GM06990 (cell line): ENCODE measurements at regions not wholly inside any gene's neighbourhood (a gene's known extent, or its start where the extent isn't known, plus 50 kb on each side); places are given as distances from the start of the nearest gene placed in this dataset.

Experiments used
- DNase-seq: peaks from one replicate; pipeline ENCODE4 v3.0.0-alpha.2; 2011; ENCODE audit not compliant: insufficient read length; ENCODE audit errors: extremely low read depth
- H3K27me3 ChIP-seq: replicated peaks from 2 replicates; pipeline ENCODE4 v1.6.0; 2011; ENCODE audit warnings: low read length; ENCODE audit not compliant: control insufficient read depth, insufficient read depth
- H3K36me3 ChIP-seq: 2 replicates; pipeline ENCODE4 v1.5.1; 2011; ENCODE audit warnings: low read length; ENCODE audit not compliant: control insufficient read depth, insufficient read depth
- H3K4me3 ChIP-seq: replicated peaks from 2 replicates; pipeline ENCODE4 v1.5.1; 2011; ENCODE audit warnings: low read depth, mild to moderate bottlenecking, control low read depth, low read length
- TF ChIP-seq, protein P1 (sequence below): IDR thresholded peaks from 2 replicates; pipeline ENCODE4 v1.5.1; 2011; ENCODE audit warnings: low read length, control low read depth, mild to moderate bottlenecking, inconsistent platforms; ENCODE audit not compliant: insufficient read depth, poor library complexity, severe bottlenecking

DNA sequence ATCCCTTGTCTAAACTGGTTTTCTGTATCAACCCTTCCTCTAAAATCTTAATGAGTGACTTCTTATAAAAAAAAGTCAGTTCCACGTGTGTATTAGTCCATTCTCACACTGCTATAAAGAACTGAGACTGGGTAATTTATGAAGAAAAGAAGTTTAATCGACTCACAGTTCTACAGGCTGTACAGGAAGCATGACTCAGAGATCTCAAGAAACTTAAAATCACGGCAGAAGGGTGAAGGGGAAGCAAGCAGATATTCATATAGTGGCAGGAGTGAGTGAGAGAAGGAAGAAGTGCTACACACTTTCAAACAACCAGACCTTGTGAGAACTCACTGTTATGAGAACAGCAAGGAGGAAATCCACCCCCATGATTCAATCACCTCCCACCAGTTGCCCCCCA lies 307.8 kb upstream of the ARRDC3 start:
- no peak for DNase-seq
- no peaks in the 10 kb centered on the region for H3K27me3 ChIP-seq
- TF ChIP-seq, protein P1, sequence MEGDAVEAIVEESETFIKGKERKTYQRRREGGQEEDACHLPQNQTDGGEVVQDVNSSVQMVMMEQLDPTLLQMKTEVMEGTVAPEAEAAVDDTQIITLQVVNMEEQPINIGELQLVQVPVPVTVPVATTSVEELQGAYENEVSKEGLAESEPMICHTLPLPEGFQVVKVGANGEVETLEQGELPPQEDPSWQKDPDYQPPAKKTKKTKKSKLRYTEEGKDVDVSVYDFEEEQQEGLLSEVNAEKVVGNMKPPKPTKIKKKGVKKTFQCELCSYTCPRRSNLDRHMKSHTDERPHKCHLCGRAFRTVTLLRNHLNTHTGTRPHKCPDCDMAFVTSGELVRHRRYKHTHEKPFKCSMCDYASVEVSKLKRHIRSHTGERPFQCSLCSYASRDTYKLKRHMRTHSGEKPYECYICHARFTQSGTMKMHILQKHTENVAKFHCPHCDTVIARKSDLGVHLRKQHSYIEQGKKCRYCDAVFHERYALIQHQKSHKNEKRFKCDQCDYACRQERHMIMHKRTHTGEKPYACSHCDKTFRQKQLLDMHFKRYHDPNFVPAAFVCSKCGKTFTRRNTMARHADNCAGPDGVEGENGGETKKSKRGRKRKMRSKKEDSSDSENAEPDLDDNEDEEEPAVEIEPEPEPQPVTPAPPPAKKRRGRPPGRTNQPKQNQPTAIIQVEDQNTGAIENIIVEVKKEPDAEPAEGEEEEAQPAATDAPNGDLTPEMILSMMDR, result no peak
- no peak overlapping the region for H3K4me3 ChIP-seq
- no peaks in the 10 kb centered on the region for H3K36me3 ChIP-seq

DNA sequence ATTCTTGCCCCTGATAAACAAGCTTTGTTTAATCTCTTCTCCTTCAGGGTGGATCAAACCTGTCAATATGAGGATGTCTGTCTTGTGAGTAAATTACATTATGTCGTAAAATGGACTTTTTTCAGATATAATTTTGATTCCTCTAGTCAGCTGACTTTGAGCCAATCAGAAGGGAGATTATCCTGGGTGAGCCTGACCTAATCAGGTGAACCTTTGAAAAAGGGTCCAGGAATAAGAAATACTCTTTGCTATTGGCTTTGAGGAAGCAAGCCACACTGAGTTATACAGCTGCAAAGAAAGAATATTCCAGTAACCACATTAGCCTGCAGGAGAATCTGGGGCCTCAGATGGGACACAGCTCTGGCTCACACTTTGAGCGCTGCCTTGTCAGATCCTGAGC lies 304.3 kb upstream of the ARRDC3 start:
- Histone ChIP-seq H3K27me3 (no peaks in the 10 kb centered on the region), H3K36me3 (no peaks in the 10 kb centered on the region), H3K4me3 (no peak overlapping the region)
- TF ChIP-seq, protein P1, result no peak
- no peak for DNase-seq

DNA sequence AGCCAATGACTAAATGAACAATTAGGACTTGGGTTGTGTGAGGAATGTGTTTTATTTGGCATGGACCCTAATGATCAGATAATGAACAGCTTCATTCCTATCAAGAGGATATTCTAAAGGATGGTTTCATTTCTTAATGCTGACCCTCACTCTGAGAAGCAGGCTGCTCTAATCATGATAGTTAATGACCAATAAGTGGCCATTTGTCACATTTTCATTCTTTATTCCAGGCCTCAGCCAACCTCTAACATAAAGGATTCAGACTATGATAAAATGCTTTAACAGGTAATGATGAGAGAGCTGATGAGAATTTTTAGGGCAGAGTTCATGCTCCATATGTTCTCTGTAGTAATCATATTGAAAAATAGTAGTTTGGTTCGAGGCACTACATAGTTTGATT lies 301.5 kb upstream of the ARRDC3 start:
- Histone ChIP-seq H3K36me3 (no peaks in the 10 kb centered on the region), H3K4me3 (no peak overlapping the region), H3K27me3 (no peaks in the 10 kb centered on the region)
- DNase-seq, result no peak
- TF ChIP-seq, protein P1, result no peak

DNA sequence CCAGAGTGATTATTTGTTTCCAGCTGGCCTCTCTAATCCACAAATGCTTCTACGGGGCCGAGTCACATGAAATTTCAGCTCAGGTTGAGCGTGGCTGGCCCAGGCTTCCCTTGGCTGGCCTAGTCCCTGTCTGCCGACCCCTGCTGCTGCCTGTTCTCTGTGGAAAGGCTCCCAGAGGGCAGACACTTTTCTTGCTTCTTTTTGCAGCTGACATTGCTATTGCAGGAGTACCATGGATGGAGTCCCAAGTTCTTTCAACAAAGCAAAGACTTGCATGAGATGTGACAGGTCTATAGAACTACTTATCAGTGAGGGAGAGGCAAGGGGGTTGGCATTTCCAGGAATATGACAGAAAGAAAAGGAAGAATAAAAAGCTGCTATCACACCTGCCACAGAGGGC lies 287.4 kb upstream of the ARRDC3 start:
- no peaks in the 10 kb centered on the region for H3K36me3 ChIP-seq
- H3K4me3 ChIP-seq, result no peak overlapping the region
- TF ChIP-seq, protein P1, result no peak
- H3K27me3 ChIP-seq, result no peaks in the 10 kb centered on the region
- no peak for DNase-seq

DNA sequence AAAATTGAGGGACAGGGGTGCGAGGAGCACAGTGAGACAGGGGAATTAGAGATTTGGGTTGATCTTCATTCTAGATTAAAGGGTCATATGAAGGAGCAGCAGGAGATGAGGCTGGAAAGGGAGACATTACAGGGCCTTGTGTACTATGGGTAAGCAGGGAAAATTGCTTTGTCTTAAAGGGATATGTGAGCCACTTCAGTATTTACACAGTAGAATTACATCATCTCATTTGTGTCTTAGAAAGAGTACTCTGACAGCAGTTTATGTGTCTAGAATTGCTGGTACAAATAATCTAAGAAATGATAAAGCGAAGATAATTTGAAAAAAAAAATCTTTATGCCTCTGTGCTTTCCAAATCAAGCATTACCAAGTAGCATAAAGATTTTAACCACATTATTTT lies 287.0 kb upstream of the ARRDC3 start:
- TF ChIP-seq, protein P1, result no peak
- no peaks in the 10 kb centered on the region for H3K36me3 ChIP-seq
- no peaks in the 10 kb centered on the region for H3K27me3 ChIP-seq
- no peak for DNase-seq
- no peak overlapping the region for H3K4me3 ChIP-seq

DNA sequence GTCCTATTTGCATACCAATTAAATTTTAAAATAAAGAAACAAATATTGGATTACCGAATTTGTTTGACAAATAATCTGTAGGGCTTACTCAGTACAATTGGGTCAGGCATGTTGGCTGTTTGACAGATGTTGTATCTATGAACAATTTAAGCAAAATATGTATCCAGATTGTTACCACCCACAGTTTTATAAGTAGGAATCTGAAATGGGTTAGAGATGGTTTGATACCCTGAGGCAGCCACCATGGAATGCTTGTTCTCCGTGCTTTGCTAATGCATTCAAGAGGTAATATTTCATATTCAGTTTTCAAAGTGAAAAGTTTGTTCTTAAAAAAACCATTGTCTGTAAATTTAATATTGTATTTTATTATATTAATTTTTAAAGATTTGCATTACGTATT lies 285.1 kb upstream of the ARRDC3 start:
- no peaks in the 10 kb centered on the region for H3K36me3 ChIP-seq
- no peak for DNase-seq
- H3K27me3 ChIP-seq, result no peaks in the 10 kb centered on the region
- no peak overlapping the region for H3K4me3 ChIP-seq
- TF ChIP-seq, protein P1, result no peak
